ENCODE measurements at regions not wholly inside any gene's neighbourhood (a gene's known extent, or its start where the extent isn't known, plus 50 kb on each side); places are given as distances from the start of the nearest gene placed in this dataset.

GRCh38 chr2:65823511-65823910, 391.1 kb upstream of the SPRED2 start:
- TF ChIP-seq CTCF (IDR thresholded peaks at IDR 0.05) = no peak
- peaks cover 0 to 12% of the 10 kb centered on the region in 2 donors for H3K9me3 ChIP-seq
- H3K4me3 ChIP-seq = no peak overlapping the region
- DNase-seq (ENCODE audit: low spot score) = no peak
- H3K27me3 ChIP-seq = no peaks in the 10 kb centered on the region
- no peaks in the 10 kb centered on the region for H3K4me1 ChIP-seq
- no peaks in the 10 kb centered on the region for H3K36me3 ChIP-seq
- no peak overlapping the region for H3K27ac ChIP-seq

GRCh38 chr2:65820454-65820853, 388.1 kb upstream of the SPRED2 start:
- no peak for TF ChIP-seq CTCF (IDR thresholded peaks at IDR 0.05)
- Histone ChIP-seq H3K9me3 (peaks cover 0 to 12% of the 10 kb centered on the region in 2 donors), H3K4me3 (no peak overlapping the region), H3K4me1 (no peaks in the 10 kb centered on the region), H3K36me3 (no peaks in the 10 kb centered on the region), H3K27ac (no peak overlapping the region), H3K27me3 (no peaks in the 10 kb centered on the region)
- DNase-seq (ENCODE audit: low spot score) = no peak

GRCh38 chr2:65819963-65820362, 387.6 kb upstream of the SPRED2 start:
- peaks cover 0 to 12% of the 10 kb centered on the region in 2 donors for H3K9me3 ChIP-seq
- no peak for DNase-seq (ENCODE audit: low spot score)
- no peaks in the 10 kb centered on the region for H3K4me1 ChIP-seq
- no peak for TF ChIP-seq CTCF (IDR thresholded peaks at IDR 0.05)
- H3K36me3 ChIP-seq = no peaks in the 10 kb centered on the region
- no peak overlapping the region for H3K4me3 ChIP-seq
- H3K27me3 ChIP-seq = no peaks in the 10 kb centered on the region
- no peak overlapping the region for H3K27ac ChIP-seq

GRCh38 chr2:65818873-65819451, 386.6 kb upstream of the SPRED2 start:
- no peak for DNase-seq (ENCODE audit: low spot score)
- Histone ChIP-seq H3K27ac (no peak overlapping the region), H3K4me3 (no peak overlapping the region), H3K9me3 (peaks cover 0 to 12% of the 10 kb centered on the region in 2 donors), H3K36me3 (no peaks in the 10 kb centered on the region), H3K27me3 (no peaks in the 10 kb centered on the region), H3K4me1 (no peaks in the 10 kb centered on the region)
- no peak for TF ChIP-seq CTCF (IDR thresholded peaks at IDR 0.05)

GRCh38 chr2:65813631-65814173, 381.3 kb upstream of the SPRED2 start:
- H3K36me3 ChIP-seq = no peaks in the 10 kb centered on the region
- DNase-seq (ENCODE audit: low spot score) = no peak
- H3K9me3 ChIP-seq = no peaks in the 10 kb centered on the region
- no peaks in the 10 kb centered on the region for H3K4me1 ChIP-seq
- no peak overlapping the region for H3K27ac ChIP-seq
- TF ChIP-seq CTCF (IDR thresholded peaks at IDR 0.05) = no peak
- H3K4me3 ChIP-seq = no peak overlapping the region
- H3K27me3 ChIP-seq = no peaks in the 10 kb centered on the region

- Histone ChIP-seq H3K4me1 (no peaks in the 10 kb centered on the region), H3K27ac (no peak overlapping the region), H3K36me3 (no peaks in the 10 kb centered on the region), H3K27me3 (no peaks in the 10 kb centered on the region), H3K4me3 (no peak overlapping the region), H3K9me3 (peaks cover 0 to 6% of the 10 kb centered on the region in 2 donors)
- TF ChIP-seq CTCF (IDR thresholded peaks at IDR 0.05) = no peak
- DNase-seq (ENCODE audit: low spot score) = no peak
Measured at GRCh38 chr2:65812887-65813286, 380.5 kb upstream of the SPRED2 start.

Data from right atrium auricular region (tissue), 2 donors.